CD4-positive, alpha-beta T cell (primary cell): ENCODE measurements at regions not wholly inside any gene's neighbourhood (a gene's known extent, or its start where the extent isn't known, plus 50 kb on each side); places are given as distances from the start of the nearest gene placed in this dataset.

Source experiments
- ATAC-seq: fragments of 200-7000 bp; cut with Tn5 transposase; one replicate; pipeline ENCODE4 v1.10.0; 2022; ENCODE audit warnings: mild to moderate bottlenecking; ENCODE audit not compliant: poor library complexity
- CTCF ChIA-PET: fragments of 350-600 bp; sonication (Branson Sonifier 250); formaldehyde crosslinking; loops from one replicate; lab custom pipeline; 2021; ENCODE audit warnings: antibody characterized with exemption, inconsistent platforms; lab: Charles Lee
- POLR2A ChIA-PET: fragments of 350-600 bp; sonication (Branson Sonifier 250); formaldehyde crosslinking; loops from one replicate; lab custom pipeline; 2021; ENCODE audit warnings: antibody characterized with exemption, inconsistent platforms; lab: Charles Lee
- DNase-seq, 14 experiments: peaks; one replicate each; pipeline ENCODE4 v3.0.0-alpha.2; 2013 to 2020; ENCODE audit warnings: mixed read lengths in 2 of 14
- H3K27ac ChIP-seq, 2 donors: one replicate each; pipeline versions ENCODE4 v1.5.1 to v1.7.0; 2013; ENCODE audit warnings: low read length in 2 of 2, low read depth in 1 of 2, mild to moderate bottlenecking in 1 of 2
- H3K27me3 ChIP-seq, 2 experiments: 1 replicate in 1 of 2; 2 replicates in 1 of 2; pipeline versions ENCODE4 v1.6.1 to v1.7.0; 2013; ENCODE audit warnings: low read length in 2 of 2, control low read depth in 1 of 2, mild to moderate bottlenecking in 1 of 2, moderate library complexity in 1 of 2; ENCODE audit not compliant: insufficient read depth in 2 of 2, control insufficient read depth in 1 of 2
- H3K36me3 ChIP-seq: one replicate; pipeline ENCODE4 v1.6.1; 2013; ENCODE audit warnings: low read length, control low read depth; ENCODE audit not compliant: insufficient read depth
- H3K4me1 ChIP-seq: one replicate; pipeline ENCODE4 v1.6.1; 2013; ENCODE audit warnings: low read length, control low read depth; ENCODE audit not compliant: insufficient read depth
- H3K4me3 ChIP-seq: one replicate; pipeline ENCODE4 v1.5.1; 2013; ENCODE audit warnings: mild to moderate bottlenecking, low read length, moderate library complexity
- H3K9me3 ChIP-seq, 2 experiments: 1 replicate in 1 of 2; 2 replicates in 1 of 2; pipeline versions ENCODE4 v1.6.1 to v1.7.0; 2013; ENCODE audit warnings: low read length in 2 of 2, mild to moderate bottlenecking in 2 of 2, control low read depth in 1 of 2, moderate library complexity in 1 of 2; ENCODE audit not compliant: control insufficient read depth in 1 of 2, insufficient read depth in 1 of 2
- H3K27ac Mint-ChIP-seq: one replicate; pipeline ENCODE4 v1.8.0; 2020; ENCODE audit warnings: mixed read lengths
- H3K27me3 Mint-ChIP-seq: one replicate; pipeline ENCODE4 v1.8.0; 2021; ENCODE audit warnings: mixed read lengths
- H3K36me3 Mint-ChIP-seq: one replicate; pipeline ENCODE4 v1.8.0; 2021; ENCODE audit warnings: low read depth, mixed read lengths
- H3K4me1 Mint-ChIP-seq: one replicate; pipeline ENCODE4 v1.8.0; 2021; ENCODE audit warnings: low read depth, mixed read lengths
- H3K4me3 Mint-ChIP-seq: one replicate; pipeline ENCODE4 v1.8.0; 2020; ENCODE audit warnings: mild to moderate bottlenecking, mixed read lengths
- H3K9me3 Mint-ChIP-seq: one replicate; pipeline ENCODE4 v1.8.0; 2020; ENCODE audit warnings: mixed read lengths
- CTCF ChIP-seq: fragments of 200-600 bp; IDR thresholded peaks from one replicate; pipeline ENCODE4 v1.8.0; 2022; ENCODE audit warnings: antibody characterized with exemption, mild to moderate bottlenecking
- intact Hi-C, 2 experiments: fragments of 100-400 bp; cut with DNase I in 1 of 2; cut with micrococcal nuclease in 1 of 2; formaldehyde crosslinking; loops; one replicate each; pipeline versions ENCODE4 v1.15.1 to v1.9.0; 2023 to 2025; cut with DNase I, micrococcal nuclease

- no peaks in the 10 kb centered on the region for H3K4me1 ChIP-seq
Observed at GRCh38 chr3:168984872-168985271, 678.6 kb downstream of the MECOM start.

GRCh38 chr3:168983046-168983445 is 680.5 kb downstream of the MECOM start:
- Histone ChIP-seq H3K27me3 (no peaks in the 10 kb centered on the region), H3K4me1 (no peaks in the 10 kb centered on the region), H3K27ac (no peak overlapping the region), H3K4me3 (no peak overlapping the region), H3K9me3 (no peaks in the 10 kb centered on the region), H3K36me3 (no peaks in the 10 kb centered on the region)
- no peaks in the 10 kb centered on the region for H3K9me3 Mint-ChIP-seq
- H3K4me3 Mint-ChIP-seq: no peak overlapping the region
- ATAC-seq (no peak), DNase-seq (no peak)
- no peak overlapping the region for H3K27ac Mint-ChIP-seq
- ChIA-PET CTCF (no interaction called here), POLR2A (no interaction called here)
- no peak for TF ChIP-seq CTCF
- intact Hi-C loops: no loop called here
- H3K27me3 Mint-ChIP-seq: no peaks in the 10 kb centered on the region
- no peaks in the 10 kb centered on the region for H3K36me3 Mint-ChIP-seq
- H3K4me1 Mint-ChIP-seq: no peaks in the 10 kb centered on the region

More at GRCh38 chr3:168984872-168985271, 678.6 kb downstream of the MECOM start:
- no peak for TF ChIP-seq CTCF
- Mint-ChIP-seq H3K4me1 (no peaks in the 10 kb centered on the region), H3K36me3 (no peaks in the 10 kb centered on the region), H3K27me3 (no peaks in the 10 kb centered on the region), H3K4me3 (no peak overlapping the region), H3K27ac (no peak overlapping the region), H3K9me3 (no peaks in the 10 kb centered on the region)
- H3K36me3 ChIP-seq: no peaks in the 10 kb centered on the region
- POLR2A ChIA-PET: no interaction called here
- intact Hi-C loops: no loop called here
- DNase-seq: no peak
- no peak overlapping the region for H3K27ac ChIP-seq
- CTCF ChIA-PET: no interaction called here
- H3K9me3 ChIP-seq: no peaks in the 10 kb centered on the region
- no peak overlapping the region for H3K4me3 ChIP-seq
- H3K27me3 ChIP-seq: no peaks in the 10 kb centered on the region
- no peak for ATAC-seq

GRCh38 chr3:168981396-168981795 is 682.1 kb downstream of the MECOM start:
- Histone ChIP-seq H3K4me3 (no peak overlapping the region), H3K4me1 (no peaks in the 10 kb centered on the region), H3K27ac (no peak overlapping the region), H3K27me3 (no peaks in the 10 kb centered on the region), H3K36me3 (no peaks in the 10 kb centered on the region), H3K9me3 (no peaks in the 10 kb centered on the region)
- Mint-ChIP-seq H3K36me3 (no peaks in the 10 kb centered on the region), H3K4me1 (no peaks in the 10 kb centered on the region), H3K27me3 (no peaks in the 10 kb centered on the region), H3K9me3 (no peaks in the 10 kb centered on the region), H3K4me3 (no peak overlapping the region), H3K27ac (no peak overlapping the region)
- no peak for ATAC-seq
- no peak for TF ChIP-seq CTCF
- DNase-seq: no peak
- ChIA-PET POLR2A (no interaction called here), CTCF (no interaction called here)
- intact Hi-C loops: no loop called here
